Trophoblast cell (in vitro differentiated cells and primary cell): ENCODE measurements at regions not wholly inside any gene's neighbourhood (a gene's known extent, or its start where the extent isn't known, plus 50 kb on each side); places are given as distances from the start of the nearest gene placed in this dataset.
A peak's percentile ranks its signal among the peaks of the same experiment; 100 is the strongest.

Source experiments
- DNase-seq, 2 donors: peaks; one replicate each; pipeline ENCODE4 v3.0.0-alpha.2; 2016
- H2AFZ ChIP-seq: 2 replicates; pipeline ENCODE4 v1.6.1; 2013; ENCODE audit warnings: low read length, moderate library complexity, mild to moderate bottlenecking; ENCODE audit not compliant: insufficient read depth, poor library complexity
- H2AK5ac ChIP-seq: 2 replicates; pipeline ENCODE4 v1.6.1; 2013; ENCODE audit warnings: mild to moderate bottlenecking, low read length
- H2BK120ac ChIP-seq: 2 replicates; pipeline ENCODE4 v1.6.1; 2013; ENCODE audit warnings: low read length, mild to moderate bottlenecking, moderate library complexity; ENCODE audit not compliant: insufficient read depth, poor library complexity
- H2BK12ac ChIP-seq: 2 replicates; pipeline ENCODE4 v1.6.1; 2013; ENCODE audit warnings: mild to moderate bottlenecking, low read length, moderate library complexity
- H2BK5ac ChIP-seq: 2 replicates; pipeline ENCODE4 v1.6.1; 2013; ENCODE audit warnings: low read length, low read depth, moderate library complexity, mild to moderate bottlenecking; ENCODE audit not compliant: poor library complexity
- H3K14ac ChIP-seq: 2 replicates; pipeline ENCODE4 v1.6.1; 2013; ENCODE audit warnings: mild to moderate bottlenecking, low read length
- H3K18ac ChIP-seq: 2 replicates; pipeline ENCODE4 v1.6.1; 2013; ENCODE audit warnings: mild to moderate bottlenecking, low read length
- H3K23ac ChIP-seq: 2 replicates; pipeline ENCODE4 v1.6.1; 2013; ENCODE audit warnings: low read length
- H3K27ac ChIP-seq: 2 replicates; pipeline ENCODE4 v1.5.1; 2013; ENCODE audit warnings: low read depth, mild to moderate bottlenecking, inconsistent platforms, low read length, moderate library complexity
- H3K27me3 ChIP-seq: 2 replicates; pipeline ENCODE4 v1.6.1; 2013; ENCODE audit warnings: inconsistent platforms, mild to moderate bottlenecking, low read length, moderate library complexity; ENCODE audit not compliant: insufficient read depth
- H3K36me3 ChIP-seq, 2 experiments: 1 replicate in 1 of 2; 2 replicates in 1 of 2; pipeline ENCODE4 v1.6.1; 2013; ENCODE audit warnings: low read length in 2 of 2, mild to moderate bottlenecking in 2 of 2, moderate library complexity in 1 of 2; ENCODE audit not compliant: insufficient read depth in 2 of 2, control insufficient read depth in 1 of 2
- H3K4ac ChIP-seq: 2 replicates; pipeline ENCODE4 v1.6.1; 2013; ENCODE audit warnings: low read depth, mild to moderate bottlenecking, low read length, moderate library complexity
- H3K4me1 ChIP-seq, 2 experiments: 1 replicate in 1 of 2; 2 replicates in 1 of 2; pipeline ENCODE4 v1.6.1; 2013; ENCODE audit warnings: low read length in 2 of 2, mild to moderate bottlenecking in 2 of 2, moderate library complexity in 1 of 2; ENCODE audit not compliant: insufficient read depth in 2 of 2, control insufficient read depth in 1 of 2
- H3K4me2 ChIP-seq: 2 replicates; pipeline ENCODE4 v1.6.1; 2013; ENCODE audit warnings: inconsistent platforms, mild to moderate bottlenecking, low read length, moderate library complexity
- H3K4me3 ChIP-seq: 2 replicates; pipeline ENCODE4 v1.5.1; 2013; ENCODE audit warnings: mild to moderate bottlenecking, low read depth, low read length, inconsistent platforms
- H3K79me1 ChIP-seq: one replicate; pipeline ENCODE4 v1.6.1; 2013; ENCODE audit warnings: low read length
- H3K79me2 ChIP-seq: 2 replicates; pipeline ENCODE4 v1.6.1; 2013; ENCODE audit warnings: low read length, mild to moderate bottlenecking; ENCODE audit not compliant: control insufficient read depth, insufficient read depth, poor library complexity
- H3K9ac ChIP-seq: 2 replicates; pipeline ENCODE4 v1.6.1; 2013; ENCODE audit warnings: mild to moderate bottlenecking, low read length
- H3K9me3 ChIP-seq: 2 replicates; pipeline ENCODE4 v1.6.1; 2013; ENCODE audit warnings: low read depth, mild to moderate bottlenecking, control low read depth, inconsistent platforms, low read length; ENCODE audit not compliant: insufficient read depth
- H4K12ac ChIP-seq: 2 replicates; pipeline ENCODE4 v1.6.1; 2013; ENCODE audit warnings: low read depth, mild to moderate bottlenecking, low read length, moderate library complexity
- H4K8ac ChIP-seq: 2 replicates; pipeline ENCODE4 v1.6.1; 2013; ENCODE audit warnings: low read depth, mild to moderate bottlenecking, low read length, moderate library complexity
- H4K91ac ChIP-seq: one replicate; pipeline ENCODE4 v1.6.1; 2013; ENCODE audit warnings: low read depth, mild to moderate bottlenecking, low read length, moderate library complexity
- WGBS: extraction: QIAGEN DNeasy Blood & Tissue Kit; methylation state at CpG from one replicate; pipeline ENCODE4 v1.1.7; 2013; ENCODE audit warnings: missing lambda C conversion rate; ENCODE audit not compliant: insufficient read length, insufficient coverage; ENCODE audit errors: extremely low coverage; 5-methylcytosine and 5-hydroxymethylcytosine counted together

GRCh38 chr2:176753205-176753604 is 459.4 kb upstream of the HNRNPA3 start:
- Histone ChIP-seq H4K91ac (no peak overlapping the region), H4K8ac (no peak overlapping the region), H3K4me3 (no peak overlapping the region), H3K23ac (no peak overlapping the region), H2AK5ac (no peak overlapping the region), H3K27me3 (no peaks in the 10 kb centered on the region), H2BK120ac (no peak overlapping the region), H3K9ac (no peak overlapping the region), H2BK12ac (no peak overlapping the region), H2AFZ (no peak overlapping the region), H3K18ac (no peak overlapping the region), H3K36me3 (no peaks in the 10 kb centered on the region), H3K4me2 (no peak overlapping the region), H3K79me2 (no peaks in the 10 kb centered on the region), H2BK5ac (no peak overlapping the region), H3K79me1 (no peaks in the 10 kb centered on the region), H3K27ac (no peak overlapping the region), H4K12ac (no peak overlapping the region), H3K9me3 (no peaks in the 10 kb centered on the region), H3K4me1 (no peaks in the 10 kb centered on the region), H3K4ac (no peak overlapping the region), H3K14ac (no peak overlapping the region)
- no CpG with 5 or more reads among the region's 3 CpGs for WGBS
- no peak for DNase-seq

GRCh38 chr2:176753752-176754474 is 458.7 kb upstream of the HNRNPA3 start:
- Histone ChIP-seq H4K12ac (no peak overlapping the region), H2BK120ac (no peak overlapping the region), H2BK12ac (no peak overlapping the region), H3K18ac (no peak overlapping the region), H3K27me3 (no peaks in the 10 kb centered on the region), H2BK5ac (no peak overlapping the region), H3K4me1 (no peaks in the 10 kb centered on the region), H3K79me1 (no peaks in the 10 kb centered on the region), H3K27ac (no peak overlapping the region), H2AFZ (no peak overlapping the region), H3K4me3 (no peak overlapping the region), H3K36me3 (no peaks in the 10 kb centered on the region), H3K79me2 (no peaks in the 10 kb centered on the region), H4K8ac (no peak overlapping the region), H3K4ac (no peak overlapping the region), H3K9ac (peak overlapping the region; percentile 64), H4K91ac (no peak overlapping the region), H3K14ac (no peak overlapping the region), H2AK5ac (no peak overlapping the region), H3K4me2 (no peak overlapping the region), H3K23ac (no peak overlapping the region), H3K9me3 (no peaks in the 10 kb centered on the region)
- WGBS, result no CpG with 5 or more reads among the region's 2 CpGs
- no peak for DNase-seq

DNA sequence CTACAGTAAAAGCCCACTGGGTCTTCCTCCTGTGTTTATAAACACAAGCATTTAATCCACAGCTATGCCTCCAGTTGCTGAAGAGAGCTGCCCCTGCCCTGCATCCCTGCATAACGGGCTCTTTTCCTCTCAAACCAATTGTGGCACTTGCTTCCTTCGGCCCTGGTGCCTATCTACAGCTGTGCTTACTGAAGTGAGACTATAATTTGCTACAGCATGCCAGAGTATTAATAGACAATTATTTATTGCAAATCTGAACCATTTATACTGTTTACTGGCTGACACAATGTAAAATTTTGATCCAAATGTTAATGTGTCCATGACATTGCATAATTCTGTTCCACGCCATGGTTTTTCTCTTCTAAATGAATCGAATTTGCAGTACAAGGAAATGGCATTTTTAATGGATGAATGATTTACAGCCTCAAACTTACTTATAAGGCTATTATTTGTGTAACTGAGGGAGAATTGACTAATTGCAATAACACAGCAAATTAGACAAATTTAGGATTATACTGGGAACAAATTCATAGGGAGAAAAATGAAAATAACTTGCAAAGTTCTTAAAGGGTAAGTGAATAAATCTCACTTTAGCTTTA is 457.0 kb upstream of the HNRNPA3 start:
- no peak overlapping the region for H4K12ac ChIP-seq
- H3K14ac ChIP-seq, result no peak overlapping the region
- no peak overlapping the region for H2AK5ac ChIP-seq
- H2BK120ac ChIP-seq, result no peak overlapping the region
- H3K27me3 ChIP-seq, result no peaks in the 10 kb centered on the region
- H3K18ac ChIP-seq, result no peak overlapping the region
- H4K91ac ChIP-seq, result no peak overlapping the region
- no peak overlapping the region for H3K4me3 ChIP-seq
- H3K9ac ChIP-seq, result no peak overlapping the region
- H3K27ac ChIP-seq, result no peak overlapping the region
- no peaks in the 10 kb centered on the region for H3K79me1 ChIP-seq
- no peak overlapping the region for H2BK5ac ChIP-seq
- no peaks in the 10 kb centered on the region for H3K79me2 ChIP-seq
- H3K4me1 ChIP-seq, result no peaks in the 10 kb centered on the region
- H3K9me3 ChIP-seq, result no peaks in the 10 kb centered on the region
- no peak overlapping the region for H3K23ac ChIP-seq
- H3K36me3 ChIP-seq, result no peaks in the 10 kb centered on the region
- no CpG with 5 or more reads among the region's 4 CpGs for WGBS
- no peak overlapping the region for H2BK12ac ChIP-seq
- no peak overlapping the region for H3K4me2 ChIP-seq
- H2AFZ ChIP-seq, result no peak overlapping the region
- no peak overlapping the region for H3K4ac ChIP-seq
- H4K8ac ChIP-seq, result no peak overlapping the region
- no peak for DNase-seq

DNA sequence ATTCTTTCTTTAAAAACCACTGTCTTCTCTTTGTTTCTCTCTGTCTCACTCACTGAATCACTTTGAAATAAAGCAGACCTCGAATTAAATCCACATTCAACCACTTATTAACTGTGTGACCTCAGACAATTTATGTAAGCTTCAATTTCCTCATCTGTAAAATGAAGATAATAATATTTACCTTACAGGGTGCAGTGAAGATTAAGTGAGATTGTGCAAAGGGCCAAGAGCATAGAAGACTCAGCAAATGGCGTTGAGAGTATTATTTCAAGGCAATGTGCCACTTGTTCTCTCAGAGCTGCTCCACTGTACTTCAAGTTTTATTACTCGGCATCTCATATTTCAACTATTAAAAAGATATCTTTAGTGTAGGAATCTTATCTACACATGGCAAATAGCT is 454.2 kb upstream of the HNRNPA3 start:
- Histone ChIP-seq H2AK5ac (no peak overlapping the region), H3K4me3 (no peak overlapping the region), H3K14ac (no peak overlapping the region), H3K4me1 (no peaks in the 10 kb centered on the region), H2BK120ac (no peak overlapping the region), H3K4ac (no peak overlapping the region), H3K36me3 (no peaks in the 10 kb centered on the region), H3K9ac (no peak overlapping the region), H3K23ac (no peak overlapping the region), H3K9me3 (no peaks in the 10 kb centered on the region), H4K91ac (no peak overlapping the region), H3K79me2 (no peaks in the 10 kb centered on the region), H3K27ac (no peak overlapping the region), H3K18ac (no peak overlapping the region), H3K4me2 (no peak overlapping the region), H3K27me3 (no peaks in the 10 kb centered on the region), H3K79me1 (no peaks in the 10 kb centered on the region), H4K12ac (no peak overlapping the region), H2BK12ac (no peak overlapping the region), H4K8ac (no peak overlapping the region), H2BK5ac (no peak overlapping the region), H2AFZ (no peak overlapping the region)
- DNase-seq, result no peak
- no CpG with 5 or more reads among the region's 3 CpGs for WGBS
